HepG2 (cell line): ENCODE measurements at regions not wholly inside any gene's neighbourhood (a gene's known extent, or its start where the extent isn't known, plus 50 kb on each side); places are given as distances from the start of the nearest gene placed in this dataset.

Experiments
- ATAC-seq: fragments of 200-7000 bp; cut with Tn5 transposase; 3 replicates; pipeline ENCODE4 v1.9.1; 2020; ENCODE audit warnings: mild to moderate bottlenecking, moderate library complexity
- BruUV-seq: library from RNA; stranded (reverse); fragments of 400-500 nt; replicated peaks from 2 replicates; lab custom pipeline; 2021; lab: Mats Ljungman, UMichigan
- CTCF ChIA-PET: fragments of 300-600 bp; formaldehyde crosslinking; extraction: SDS; loops from one replicate; lab custom pipeline; 2021; ENCODE audit warnings: low total read pairs, inconsistent platforms, low intra/inter-chr PET ratio; lab: Yijun Ruan, JAX
- POLR2A ChIA-PET: fragments of 350-600 bp; sonication (Branson Sonifier 250); formaldehyde crosslinking; loops from one replicate; lab custom pipeline; 2020; ENCODE audit warnings: antibody characterized with exemption, inconsistent platforms; lab: Yijun Ruan, JAX
- DNase-seq: peaks from one replicate; pipeline ENCODE4 v3.0.0-alpha.2; 2015; ENCODE audit warnings: low spot score
- FAIRE-seq: peaks from 3 replicates; lab custom pipeline; 2011; peaks lifted over from hg19 to GRCh38; lab: Jason Lieb, UNC
- H2AFZ ChIP-seq: one replicate; pipeline ENCODE4 v1.6.1; 2011; ENCODE audit warnings: low read length, inconsistent platforms
- H3K27ac ChIP-seq: fragments of 300-600 bp; 3 replicates; pipeline ENCODE4 v1.8.0; 2011; ENCODE audit warnings: mixed run types, mild to moderate bottlenecking, mixed read lengths, low read length, inconsistent platforms; ENCODE audit not compliant: insufficient read depth; ENCODE audit errors: extremely low read length
- H3K27me3 ChIP-seq, 2 experiments: fragments of 200-600 bp in 1 of 2; 2 replicates in 1 of 2; 3 replicates in 1 of 2; pipeline versions ENCODE4 v1.6.0 to v1.8.0; 2011; ENCODE audit warnings: low read length in 2 of 2, mild to moderate bottlenecking in 2 of 2, moderate library complexity in 2 of 2, inconsistent platforms in 1 of 2; ENCODE audit not compliant: insufficient read depth in 2 of 2, control insufficient read depth in 1 of 2
- H3K36me3 ChIP-seq, 2 experiments: fragments of 200-600 bp in 1 of 2; replicated peaks in 1 of 2; 2 replicates in 1 of 2; 3 replicates in 1 of 2; pipeline versions ENCODE4 v1.5.1 to v1.8.0; 2011; ENCODE audit warnings: low read length in 2 of 2, inconsistent platforms in 1 of 2; ENCODE audit not compliant: insufficient read depth in 2 of 2, control insufficient read depth in 1 of 2
- H3K4me1 ChIP-seq: 2 replicates; pipeline ENCODE4 v1.5.1; 2012; ENCODE audit warnings: low read length, inconsistent platforms; ENCODE audit not compliant: insufficient read depth
- H3K4me2 ChIP-seq: 2 replicates; pipeline ENCODE4 v1.6.0; 2011; ENCODE audit warnings: low read depth, low read length, inconsistent platforms
- H3K4me3 ChIP-seq, 3 experiments: fragments of 200-600 bp in 1 of 3; sonication (generic), shearing (Covaris generic) in 1 of 3; replicated peaks in 1 of 3; 2 replicates each; pipeline ENCODE4 v1.5.1; 2011 to 2016; ENCODE audit warnings: low read length in 3 of 3, inconsistent platforms in 2 of 3, low read depth in 2 of 3, mild to moderate bottlenecking in 2 of 3, control low read depth in 1 of 3, mixed read lengths in 1 of 3; ENCODE audit not compliant: insufficient read depth in 1 of 3
- H3K79me2 ChIP-seq: one replicate; pipeline ENCODE4 v1.6.1; 2011; ENCODE audit warnings: low read length, inconsistent platforms; ENCODE audit not compliant: insufficient read depth
- H3K9ac ChIP-seq: 2 replicates; pipeline ENCODE4 v1.6.0; 2011; ENCODE audit warnings: mild to moderate bottlenecking, low read depth, low read length, inconsistent platforms; ENCODE audit not compliant: insufficient read depth
- H3K9me3 ChIP-seq: 2 replicates; pipeline ENCODE4 v1.5.1; 2012; ENCODE audit warnings: mild to moderate bottlenecking, low read length
- H4K20me1 ChIP-seq: 2 replicates; pipeline ENCODE4 v1.6.0; 2011; ENCODE audit warnings: inconsistent platforms, mild to moderate bottlenecking, low read length, moderate library complexity; ENCODE audit not compliant: insufficient read depth
- CBX1 ChIP-seq: IDR thresholded peaks from one replicate; pipeline ENCODE4 v1.6.1; 2016; ENCODE audit warnings: antibody characterized with exemption, low read depth
- HNRNPK ChIP-seq: fragments of 200-400 bp; formaldehyde crosslinking; IDR thresholded peaks from 2 replicates; pipeline ENCODE4 v1.6.1; 2018; ENCODE audit warnings: low read length, low read depth, moderate library complexity, mild to moderate bottlenecking; ENCODE audit not compliant: poor library complexity, severe bottlenecking
- PHF5A ChIP-seq: IDR thresholded peaks from one replicate; pipeline ENCODE4 v1.6.1; 2018; ENCODE audit warnings: low read depth, missing genetic modification reagents; ENCODE audit not compliant: unreplicated experiment
- RARA ChIP-seq: IDR thresholded peaks from 2 replicates; pipeline ENCODE4 v1.6.1; 2016; ENCODE audit warnings: missing genetic modification reagents, missing compliant biosample characterization
- SALL2 ChIP-seq: sonication (generic); formaldehyde crosslinking; IDR thresholded peaks from 2 replicates; pipeline ENCODE4 v1.8.1; 2023; ENCODE audit warnings: mild to moderate bottlenecking, missing genetic modification reagents, inconsistent platforms
- SP140L ChIP-seq: sonication (generic); formaldehyde crosslinking; IDR thresholded peaks from 2 replicates; pipeline ENCODE4 v1.4.0; 2020; ENCODE audit warnings: missing genetic modification reagents, borderline replicate concordance
- ZNF556 ChIP-seq: sonication (generic); formaldehyde crosslinking; IDR thresholded peaks from 2 replicates; pipeline ENCODE4 v1.4.0; 2020; ENCODE audit warnings: mild to moderate bottlenecking, missing genetic modification reagents, borderline replicate concordance
- ZNF761 ChIP-seq: sonication (generic); formaldehyde crosslinking; conservative IDR thresholded peaks from 2 replicates; pipeline ENCODE4 v1.4.0; 2020; ENCODE audit warnings: mild to moderate bottlenecking, missing genetic modification reagents
- WGBS: methylation state at CpG from one replicate; pipeline ENCODE4 v1.1.6; 2017; ENCODE audit warnings: low lambda C conversion rate; 5-methylcytosine and 5-hydroxymethylcytosine counted together
- in situ Hi-C: cut with HindIII; loops from 2 replicates; pipeline ENCODE4 v1.10.0; 2017; ENCODE audit warnings: low pct_unique_long_range_greater_than_20kb; ENCODE audit not compliant: extremely low pct_ligation_motif_present
- intact Hi-C: fragments of 100-400 bp; cut with micrococcal nuclease; formaldehyde crosslinking; loops from one replicate; pipeline ENCODE4 v1.10.0; 2022; ENCODE audit not compliant: unreplicated experiment

- DNase-seq (no peak), FAIRE-seq (no peak), ATAC-seq (no peak)
- no peaks in the 10 kb centered on the region for H3K36me3 ChIP-seq
- no peaks in the 10 kb centered on the region for H3K79me2 ChIP-seq
- BruUV-seq = no TSS peak
- WGBS = 35% methylated on average over 17 of the region's 19 CpGs
- TF ChIP-seq SALL2 (CRISPR knock-in tag) = no peak
- no peak for TF ChIP-seq PHF5A (CRISPR knock-in tag)
- no peak for TF ChIP-seq ZNF556 (CRISPR knock-in tag)
- H3K4me1 ChIP-seq = peaks cover 25% of the 10 kb centered on the region
- no peak overlapping the region for H2AFZ ChIP-seq
- H3K27ac ChIP-seq = no peak overlapping the region
- H4K20me1 ChIP-seq = no peaks in the 10 kb centered on the region
- POLR2A ChIA-PET = no interaction called here
- H3K9me3 ChIP-seq = no peaks in the 10 kb centered on the region
- CTCF ChIA-PET = no interaction called here
- peaks cover 6 to 80% of the 10 kb centered on the region in 2 experiments for H3K27me3 ChIP-seq
- no peak overlapping the region for H3K9ac ChIP-seq
- H3K4me3 ChIP-seq = no peak overlapping the region
- in situ Hi-C loops = loop anchor here (5.0 to 10.0 kb wide), 2 partner anchors 171 to 353 kb away; no protein-coding TSS in a partner anchor
- no peak overlapping the region for H3K4me2 ChIP-seq
- intact Hi-C loops = loop anchor here (2.0 to 10.0 kb wide), 2 partner anchors 99 to 173 kb away; no protein-coding TSS in a partner anchor
These were observed 69.3 kb upstream of the CASZ1 start for GRCh38 chr1:10865518-10866320.

GRCh38 chr1:10866321-10867093, 70.1 kb upstream of the CASZ1 start:
- POLR2A ChIA-PET = no interaction called here
- in situ Hi-C loops = loop anchor here (5.0 to 10.0 kb wide), 2 partner anchors 172 to 354 kb away; no protein-coding TSS in a partner anchor
- DNase-seq = peak; percentile 18

More at GRCh38 chr1:10866321-10867093, 70.1 kb upstream of the CASZ1 start:
- H3K4me1 ChIP-seq = peaks cover 25% of the 10 kb centered on the region
- 1% methylated on average over 16 of the region's 31 CpGs for WGBS
- H4K20me1 ChIP-seq = no peaks in the 10 kb centered on the region
- H2AFZ ChIP-seq = no peak overlapping the region
- H3K27me3 ChIP-seq = peaks cover 6 to 74% of the 10 kb centered on the region in 2 experiments
- H3K4me2 ChIP-seq = peak overlapping the region; percentile 67
- H3K9ac ChIP-seq = no peak overlapping the region
- no peaks in the 10 kb centered on the region for H3K36me3 ChIP-seq
- H3K9me3 ChIP-seq = no peaks in the 10 kb centered on the region
- TF ChIP-seq CBX1 (no peak), ZNF761 (CRISPR knock-in tag) (0 out of 2 replicates have a peak, but pooled peaks have one; percentile 18), HNRNPK (no peak), SP140L (CRISPR knock-in tag) (no peak), RARA (CRISPR knock-in tag) (no peak)
- TF ChIP-seq, all 625 proteins: peak for 1
- no peak for FAIRE-seq
- Histone ChIP-seq H3K27ac (no peak overlapping the region), H3K4me3 (peak overlapping the region; percentile 34 to 52 (median 35); a peak in 4 of 6 replicates), H3K79me2 (no peaks in the 10 kb centered on the region)
- ATAC-seq = peak; percentile 39
- intact Hi-C loops = loop anchor here (1.0 to 10.0 kb wide), 3 partner anchors 98 to 359 kb away; no protein-coding TSS in a partner anchor
- BruUV-seq = no TSS peak
- CTCF ChIA-PET = interaction anchor here (1.8 to 1.9 kb wide), 2 partner anchors 174 to 352 kb away, joined by 9 read pairs; no protein-coding TSS in a partner anchor
